ENCODE measurements at regions not wholly inside any gene's neighbourhood (a gene's known extent, or its start where the extent isn't known, plus 50 kb on each side); places are given as distances from the start of the nearest gene placed in this dataset.

DNA sequence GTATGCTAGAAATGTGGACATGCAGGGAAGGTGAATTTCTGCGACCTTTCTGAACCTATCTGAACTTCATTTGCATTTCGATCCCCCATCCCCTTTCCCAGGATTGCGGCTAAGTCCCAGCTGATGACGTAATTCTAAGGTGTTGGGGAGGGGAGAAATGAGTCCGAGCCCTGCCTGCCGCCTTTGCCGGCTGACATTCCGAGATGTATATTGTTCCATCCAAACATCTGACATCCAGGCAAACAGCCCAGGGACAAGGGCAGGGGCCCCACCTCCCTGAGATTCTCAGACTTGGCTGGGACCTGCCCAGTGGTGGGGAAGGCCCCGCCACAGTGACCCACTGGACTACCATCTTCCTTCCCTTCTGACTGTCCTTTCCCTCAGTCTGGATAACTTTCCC lies 494.6 kb downstream of the ENC1 start:
- no peak overlapping the region for H3K27ac Mint-ChIP-seq (ENCODE audit: unreplicated experiment)
- TF ChIP-seq, protein P1, sequence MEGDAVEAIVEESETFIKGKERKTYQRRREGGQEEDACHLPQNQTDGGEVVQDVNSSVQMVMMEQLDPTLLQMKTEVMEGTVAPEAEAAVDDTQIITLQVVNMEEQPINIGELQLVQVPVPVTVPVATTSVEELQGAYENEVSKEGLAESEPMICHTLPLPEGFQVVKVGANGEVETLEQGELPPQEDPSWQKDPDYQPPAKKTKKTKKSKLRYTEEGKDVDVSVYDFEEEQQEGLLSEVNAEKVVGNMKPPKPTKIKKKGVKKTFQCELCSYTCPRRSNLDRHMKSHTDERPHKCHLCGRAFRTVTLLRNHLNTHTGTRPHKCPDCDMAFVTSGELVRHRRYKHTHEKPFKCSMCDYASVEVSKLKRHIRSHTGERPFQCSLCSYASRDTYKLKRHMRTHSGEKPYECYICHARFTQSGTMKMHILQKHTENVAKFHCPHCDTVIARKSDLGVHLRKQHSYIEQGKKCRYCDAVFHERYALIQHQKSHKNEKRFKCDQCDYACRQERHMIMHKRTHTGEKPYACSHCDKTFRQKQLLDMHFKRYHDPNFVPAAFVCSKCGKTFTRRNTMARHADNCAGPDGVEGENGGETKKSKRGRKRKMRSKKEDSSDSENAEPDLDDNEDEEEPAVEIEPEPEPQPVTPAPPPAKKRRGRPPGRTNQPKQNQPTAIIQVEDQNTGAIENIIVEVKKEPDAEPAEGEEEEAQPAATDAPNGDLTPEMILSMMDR (IDR thresholded peaks at IDR 0.05), result no peak
- H3K4me1 Mint-ChIP-seq (ENCODE audit: low read depth), result peaks cover 13% of the 10 kb centered on the region
- H3K27me3 Mint-ChIP-seq (ENCODE audit: low read depth), result peaks cover 4% of the 10 kb centered on the region
- no peak for DNase-seq (ENCODE audit: low spot score)
- H3K36me3 Mint-ChIP-seq (ENCODE audit: low read depth), result no peaks in the 10 kb centered on the region
- H3K9me3 Mint-ChIP-seq (ENCODE audit: low read depth), result no peaks in the 10 kb centered on the region
- H3K4me3 Mint-ChIP-seq (ENCODE audit: unreplicated experiment), result no peak overlapping the region

DNA sequence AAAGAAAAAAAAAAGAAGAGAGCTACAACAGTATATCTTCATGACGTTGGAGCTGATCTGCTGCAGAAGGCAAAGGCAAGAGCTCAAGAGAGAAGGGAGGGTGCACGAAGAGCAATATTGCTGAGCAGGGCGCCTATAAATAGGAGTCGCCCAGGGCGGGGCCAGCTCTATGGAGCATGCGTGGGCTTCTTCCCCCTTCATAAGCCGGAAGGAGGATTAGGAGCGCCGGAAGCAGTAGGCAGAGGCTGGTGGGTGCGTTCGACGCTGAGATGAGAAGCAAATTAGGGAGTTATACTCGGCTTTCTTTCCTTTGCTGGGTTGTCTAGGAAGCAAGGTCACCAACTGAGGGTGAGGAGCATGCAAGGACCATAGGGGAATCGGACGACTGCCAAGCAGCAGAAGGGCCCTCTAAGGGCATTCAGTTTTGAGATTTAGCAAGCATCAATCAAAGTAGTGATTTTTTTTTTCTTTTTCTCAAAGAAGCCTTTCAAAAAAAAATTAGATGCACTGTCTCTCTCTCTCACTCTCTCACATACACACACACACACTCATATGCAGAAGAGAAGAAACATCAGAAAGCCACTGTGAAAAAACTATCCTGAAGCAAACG lies 496.7 kb downstream of the ENC1 start:
- no peak for DNase-seq (ENCODE audit: low spot score)
- H3K27ac Mint-ChIP-seq (ENCODE audit: unreplicated experiment), result no peak overlapping the region
- H3K9me3 Mint-ChIP-seq (ENCODE audit: low read depth), result no peaks in the 10 kb centered on the region
- H3K36me3 Mint-ChIP-seq (ENCODE audit: low read depth), result no peaks in the 10 kb centered on the region
- TF ChIP-seq, protein P1 (IDR thresholded peaks at IDR 0.05), result no peak
- no peak overlapping the region for H3K4me3 Mint-ChIP-seq (ENCODE audit: unreplicated experiment)
- peaks cover 9% of the 10 kb centered on the region for H3K4me1 Mint-ChIP-seq (ENCODE audit: low read depth)
- H3K27me3 Mint-ChIP-seq (ENCODE audit: low read depth), result peaks cover 4% of the 10 kb centered on the region

DNA sequence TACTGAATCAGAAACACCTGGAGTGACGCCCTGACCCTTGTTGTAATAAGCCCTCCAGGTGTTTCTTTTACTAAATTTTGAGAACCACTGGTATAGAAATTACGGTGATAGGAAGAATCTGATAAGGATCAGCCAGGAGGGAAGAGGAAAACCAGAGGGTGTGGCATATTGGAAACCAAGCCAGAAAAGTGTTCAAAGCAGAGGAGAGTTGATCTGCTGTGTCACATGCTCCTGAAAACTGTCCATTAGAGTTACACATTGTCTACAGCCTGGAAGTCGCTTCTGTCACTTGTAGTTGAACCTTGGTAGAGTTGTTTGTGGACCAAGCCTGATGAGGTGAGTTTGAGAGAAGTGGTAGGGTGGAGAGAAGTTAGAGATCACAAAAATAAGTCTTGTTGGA lies 497.4 kb downstream of the ENC1 start:
- H3K4me3 Mint-ChIP-seq (ENCODE audit: unreplicated experiment), result no peak overlapping the region
- H3K9me3 Mint-ChIP-seq (ENCODE audit: low read depth), result no peaks in the 10 kb centered on the region
- peaks cover 4% of the 10 kb centered on the region for H3K27me3 Mint-ChIP-seq (ENCODE audit: low read depth)
- H3K36me3 Mint-ChIP-seq (ENCODE audit: low read depth), result no peaks in the 10 kb centered on the region
- TF ChIP-seq, protein P1 (IDR thresholded peaks at IDR 0.05), result no peak
- no peak for DNase-seq (ENCODE audit: low spot score)
- no peak overlapping the region for H3K27ac Mint-ChIP-seq (ENCODE audit: unreplicated experiment)
- H3K4me1 Mint-ChIP-seq (ENCODE audit: low read depth), result peaks cover 9% of the 10 kb centered on the region

DNA sequence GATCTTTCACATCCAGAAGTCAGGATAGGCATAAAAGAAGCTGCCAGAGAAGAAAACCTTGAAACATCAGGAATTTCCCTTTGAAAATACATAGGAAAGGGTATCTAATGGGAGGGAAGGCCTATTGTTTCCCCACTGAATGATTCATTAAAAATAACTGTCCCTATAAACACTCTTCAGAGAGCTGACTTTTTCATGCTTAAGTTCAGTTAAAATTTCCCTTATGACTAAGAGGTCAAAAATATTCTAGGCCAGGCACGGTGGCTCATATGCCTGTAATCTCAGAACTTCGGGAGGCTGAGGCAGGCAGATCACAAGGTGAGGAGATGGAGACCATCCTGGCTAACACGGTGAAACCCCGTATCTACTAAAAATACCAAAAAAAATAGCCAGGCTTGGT lies 499.5 kb downstream of the ENC1 start:
- TF ChIP-seq, protein P1 (IDR thresholded peaks at IDR 0.05), result no peak
- Mint-ChIP-seq H3K36me3 (ENCODE audit: low read depth) (no peaks in the 10 kb centered on the region), H3K27me3 (ENCODE audit: low read depth) (peaks cover 4% of the 10 kb centered on the region), H3K27ac (ENCODE audit: unreplicated experiment) (no peak overlapping the region), H3K4me3 (ENCODE audit: unreplicated experiment) (no peak overlapping the region), H3K4me1 (ENCODE audit: low read depth) (peaks cover 9% of the 10 kb centered on the region), H3K9me3 (ENCODE audit: low read depth) (no peaks in the 10 kb centered on the region)
- DNase-seq (ENCODE audit: low spot score), result no peak

DNA sequence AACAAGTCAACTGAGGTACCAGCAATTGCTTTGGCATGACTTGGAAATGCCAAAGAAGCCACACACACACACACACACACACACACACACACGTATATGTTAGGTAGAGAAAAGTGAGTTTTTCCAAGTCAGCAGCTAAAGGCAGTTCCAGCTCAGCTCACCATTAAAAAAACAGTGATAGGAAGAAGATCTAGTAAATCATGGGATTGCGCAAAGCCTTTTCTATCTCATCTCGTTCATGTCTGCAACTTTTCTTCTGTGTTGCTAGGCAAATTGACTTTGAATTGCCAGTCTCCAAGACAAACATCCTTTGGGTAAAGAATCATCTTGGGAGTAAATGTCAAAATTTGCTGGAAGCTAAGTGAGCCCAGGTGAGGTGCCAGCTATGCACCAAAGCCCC lies 500.1 kb downstream of the ENC1 start:
- Mint-ChIP-seq H3K9me3 (ENCODE audit: low read depth) (no peaks in the 10 kb centered on the region), H3K4me1 (ENCODE audit: low read depth) (peaks cover 11% of the 10 kb centered on the region), H3K4me3 (ENCODE audit: unreplicated experiment) (no peak overlapping the region), H3K27me3 (ENCODE audit: low read depth) (peaks cover 4% of the 10 kb centered on the region), H3K36me3 (ENCODE audit: low read depth) (no peaks in the 10 kb centered on the region), H3K27ac (ENCODE audit: unreplicated experiment) (no peak overlapping the region)
- no peak for DNase-seq (ENCODE audit: low spot score)
- TF ChIP-seq, protein P1 (IDR thresholded peaks at IDR 0.05), result no peak
